Body of pancreas (tissue), 4 donors: ENCODE measurements at regions not wholly inside any gene's neighbourhood (a gene's known extent, or its start where the extent isn't known, plus 50 kb on each side); places are given as distances from the start of the nearest gene placed in this dataset.
"Not testable (repeated sequence)": the region's sequence is repeated elsewhere in the genome, so short reads cannot be mapped to it uniquely, and the experiment has no call there.

Source experiments
- ATAC-seq: fragments of 150-250 bp; one replicate; pipeline ENCODE4 v1.9.1; 2016
- DNase-seq, 4 donors: peaks; one replicate each; pipeline ENCODE4 v3.0.0-alpha.2; 2019
- H3K27ac ChIP-seq, 4 donors: fragments of 200-600 bp; sonication (generic); 1 replicate in 3 of 4; 2 replicates in 1 of 4; pipeline versions ENCODE4 v1.5.1 to v1.6.1; 2016 to 2019; ENCODE audit warnings: mild to moderate bottlenecking in 1 of 4, mixed read lengths in 1 of 4, moderate library complexity in 1 of 4
- H3K27me3 ChIP-seq, 2 donors: fragments of 200-600 bp; sonication (generic); one replicate each; pipeline ENCODE4 v1.6.0; 2016; ENCODE audit warnings: mild to moderate bottlenecking in 1 of 2
- H3K36me3 ChIP-seq, 2 donors: fragments of 200-600 bp; sonication (generic); replicated peaks in 1 of 2; 2 replicates each; pipeline ENCODE4 v1.5.1; 2016; ENCODE audit warnings: low read depth in 2 of 2; ENCODE audit not compliant: insufficient read depth in 1 of 2
- H3K4me1 ChIP-seq: fragments of 200-600 bp; sonication (generic); one replicate; pipeline ENCODE4 v1.6.0; 2016
- H3K4me3 ChIP-seq, 2 donors: fragments of 200-600 bp; sonication (generic); 1 replicate in 1 of 2; 2 replicates in 1 of 2; pipeline ENCODE4 v1.5.1; 2016 to 2019
- H3K9me3 ChIP-seq, 3 donors: fragments of 200-600 bp; sonication (generic); 1 replicate in 2 of 3; 2 replicates in 1 of 3; pipeline ENCODE4 v1.5.1; 2016
- CTCF ChIP-seq, 7 experiments: fragments of 450-650 bp in 4 of 7; fragments of 200-600 bp in 3 of 7; sonication (generic) in 3 of 7; IDR thresholded peaks; one replicate each; pipeline ENCODE4 v1.5.1; 2016 to 2019; ENCODE audit warnings: antibody characterized with exemption in 7 of 7
- POLR2A ChIP-seq, 3 donors: fragments of 450-650 bp; IDR thresholded peaks; one replicate each; pipeline ENCODE4 v1.6.1; 2016; ENCODE audit warnings: antibody characterized with exemption in 3 of 3, mild to moderate bottlenecking in 2 of 3
- WGBS, 2 donors: methylation state at CpG; one replicate each; pipeline ENCODE4 v1.1.5; 2017; 5-methylcytosine and 5-hydroxymethylcytosine counted together
- intact Hi-C: fragments of 100-400 bp; cut with DNase I; formaldehyde crosslinking; loops from one replicate; pipeline ENCODE4 v1.15.1; 2023

GRCh38 chr18:39448942-39449341 is 1883.3 kb upstream of the CELF4 start:
- TF ChIP-seq CTCF (IDR thresholded peaks at IDR 0.05) (no peak), POLR2A (IDR thresholded peaks at IDR 0.05) (no peak)
- no peak for DNase-seq
- peaks cover 10% of the 10 kb centered on the region for H3K4me1 ChIP-seq
- no peak overlapping the region for H3K4me3 ChIP-seq
- WGBS, 2 donors: 48 to 62% methylated on average over 1 of the region's 1 CpG
- H3K27ac ChIP-seq: no peak overlapping the region
- no peaks in the 10 kb centered on the region for H3K9me3 ChIP-seq
- ATAC-seq: no peak
- H3K27me3 ChIP-seq: no peaks in the 10 kb centered on the region
- intact Hi-C loops: no loop called here
- H3K36me3 ChIP-seq: no peaks in the 10 kb centered on the region

- H3K9me3 ChIP-seq, H3K27me3 ChIP-seq, H3K4me1 ChIP-seq, intact Hi-C loops, H3K27ac ChIP-seq, H3K4me3 ChIP-seq, H3K36me3 ChIP-seq, DNase-seq, ATAC-seq: not testable (repeated sequence)
- 72 to 75% methylated on average over 2 of the region's 2 CpGs for WGBS, 2 donors
Measured at GRCh38 chr18:39444957-39445356, 1879.4 kb upstream of the CELF4 start.

GRCh38 chr18:39441648-39442047 is 1876.0 kb upstream of the CELF4 start:
- Histone ChIP-seq H3K36me3 (no peaks in the 10 kb centered on the region), H3K4me1 (no peaks in the 10 kb centered on the region), H3K27me3 (no peaks in the 10 kb centered on the region), H3K4me3 (no peak overlapping the region), H3K9me3 (no peaks in the 10 kb centered on the region), H3K27ac (no peak overlapping the region)
- no peak for DNase-seq
- TF ChIP-seq POLR2A (IDR thresholded peaks at IDR 0.05) (no peak), CTCF (IDR thresholded peaks at IDR 0.05) (no peak)
- WGBS, 2 donors: 72 to 78% methylated on average over 2 of the region's 2 CpGs
- no peak for ATAC-seq
- intact Hi-C loops: no loop called here

GRCh38 chr18:39435996-39436395 is 1870.4 kb upstream of the CELF4 start:
- no peaks in the 10 kb centered on the region for H3K27me3 ChIP-seq
- no peaks in the 10 kb centered on the region for H3K36me3 ChIP-seq
- no peaks in the 10 kb centered on the region for H3K9me3 ChIP-seq
- H3K27ac ChIP-seq: no peak overlapping the region
- DNase-seq (no peak), ATAC-seq (no peak)
- no peaks in the 10 kb centered on the region for H3K4me1 ChIP-seq
- TF ChIP-seq CTCF (IDR thresholded peaks at IDR 0.05) (no peak), POLR2A (IDR thresholded peaks at IDR 0.05) (no peak)
- 26 to 41% methylated on average over 1 of the region's 1 CpG for WGBS, 2 donors
- intact Hi-C loops: no loop called here
- no peak overlapping the region for H3K4me3 ChIP-seq

- H3K27me3 ChIP-seq: no peaks in the 10 kb centered on the region
- TF ChIP-seq CTCF (IDR thresholded peaks at IDR 0.05): no peak
- no peak for TF ChIP-seq POLR2A (IDR thresholded peaks at IDR 0.05)
- no peak for ATAC-seq
- no peak overlapping the region for H3K27ac ChIP-seq
- intact Hi-C loops: no loop called here
- no peak for DNase-seq
- H3K9me3 ChIP-seq: no peaks in the 10 kb centered on the region
- WGBS, 2 donors: 54 to 59% methylated on average over 2 of the region's 2 CpGs
- H3K4me3 ChIP-seq: no peak overlapping the region
- no peaks in the 10 kb centered on the region for H3K36me3 ChIP-seq
- H3K4me1 ChIP-seq: no peaks in the 10 kb centered on the region
Measured at GRCh38 chr18:39435209-39435608, 1869.6 kb upstream of the CELF4 start.
